Endothelial cell of umbilical vein (primary cell): ENCODE measurements at regions not wholly inside any gene's neighbourhood (a gene's known extent, or its start where the extent isn't known, plus 50 kb on each side); places are given as distances from the start of the nearest gene placed in this dataset.

Experiments
- BruUV-seq: library from RNA; stranded (reverse); fragments of 400-500 nt; replicated peaks from 2 replicates; lab custom pipeline; 2021; lab: Mats Ljungman, UMichigan
- CTCF ChIA-PET: fragments of 300-600, 350-600 bp; sonication (Branson Sonifier 250); formaldehyde crosslinking; loops from one replicate; lab custom pipeline; 2021; ENCODE audit warnings: antibody characterized with exemption, inconsistent platforms; lab: Charles Lee
- POLR2A ChIA-PET: fragments of 300-600, 350-600 bp; sonication (Branson Sonifier 250); formaldehyde crosslinking; loops from one replicate; lab custom pipeline; 2021; ENCODE audit warnings: antibody characterized with exemption, inconsistent platforms; lab: Charles Lee
- DNase-seq: peaks from one replicate; pipeline ENCODE4 v3.0.0-alpha.2; 2011; ENCODE audit warnings: low read depth, low spot score
- FAIRE-seq: peaks from 2 replicates; lab custom pipeline; 2011; peaks lifted over from hg19 to GRCh38; lab: Jason Lieb, UNC
- H2AFZ ChIP-seq: 2 replicates; pipeline ENCODE4 v1.6.0; 2012; ENCODE audit warnings: low read depth, low read length, control low read depth, inconsistent platforms
- H3K27ac ChIP-seq: 2 replicates; pipeline ENCODE4 v1.5.1; 2011; ENCODE audit warnings: low read depth, mild to moderate bottlenecking, control low read depth, low read length, moderate library complexity; ENCODE audit not compliant: insufficient read depth
- H3K27me3 ChIP-seq, 2 experiments: 2 replicates each; pipeline versions ENCODE4 v1.6.0 to v1.6.1; 2011; ENCODE audit warnings: low read length in 2 of 2, mixed read lengths in 1 of 2; ENCODE audit not compliant: control insufficient read depth in 2 of 2, insufficient read depth in 2 of 2
- H3K36me3 ChIP-seq, 2 experiments: 2 replicates in 1 of 2; 3 replicates in 1 of 2; pipeline ENCODE4 v1.5.1; 2011; ENCODE audit warnings: low read length in 2 of 2, mild to moderate bottlenecking in 1 of 2, moderate library complexity in 1 of 2; ENCODE audit not compliant: control insufficient read depth in 2 of 2, insufficient read depth in 2 of 2; ENCODE audit errors: extremely low read depth in 1 of 2
- H3K4me1 ChIP-seq: 3 replicates; pipeline ENCODE4 v1.5.1; 2011; ENCODE audit warnings: mild to moderate bottlenecking, low read length; ENCODE audit not compliant: control insufficient read depth, insufficient read depth; ENCODE audit errors: extremely low read depth
- H3K4me2 ChIP-seq: 2 replicates; pipeline ENCODE4 v1.6.1; 2011; ENCODE audit warnings: low read length, control low read depth, mixed read lengths; ENCODE audit not compliant: insufficient read depth
- H3K4me3 ChIP-seq, 3 experiments: fragments of 200-600 bp in 1 of 3; sonication (generic), shearing (Covaris generic) in 1 of 3; replicated peaks in 1 of 3; 2 replicates each; pipeline ENCODE4 v1.5.1; 2011 to 2016; ENCODE audit warnings: control low read depth in 3 of 3, low read length in 3 of 3, mild to moderate bottlenecking in 2 of 3, inconsistent platforms in 1 of 3, low read depth in 1 of 3, moderate library complexity in 1 of 3; ENCODE audit not compliant: insufficient read depth in 1 of 3
- H3K79me2 ChIP-seq: 2 replicates; pipeline ENCODE4 v1.6.0; 2012; ENCODE audit warnings: low read length, inconsistent platforms; ENCODE audit not compliant: control insufficient read depth, insufficient read depth
- H3K9ac ChIP-seq: replicated peaks from 2 replicates; pipeline ENCODE3; 2011; ENCODE audit warnings: low read length, control low read depth; ENCODE audit not compliant: insufficient read depth; ENCODE audit errors: extremely low read depth
- H3K9me1 ChIP-seq: replicated peaks from 3 replicates; pipeline ENCODE4 v1.6.0; 2011; ENCODE audit warnings: mild to moderate bottlenecking, low read length; ENCODE audit not compliant: control insufficient read depth, insufficient read depth; ENCODE audit errors: extremely low read depth
- H3K9me3 ChIP-seq: replicated peaks from 2 replicates; pipeline ENCODE4 v1.5.1; 2012; ENCODE audit warnings: low read length, inconsistent platforms; ENCODE audit not compliant: control insufficient read depth, insufficient read depth
- H4K20me1 ChIP-seq: replicated peaks from 2 replicates; pipeline ENCODE3; 2011; ENCODE audit warnings: mild to moderate bottlenecking, low read length; ENCODE audit not compliant: control insufficient read depth, insufficient read depth; ENCODE audit errors: extremely low read depth
- EZH2 ChIP-seq: IDR thresholded peaks from 2 replicates; pipeline ENCODE4 v1.6.1; 2012; ENCODE audit warnings: borderline replicate concordance, low read depth, mild to moderate bottlenecking, moderate library complexity, low read length, inconsistent platforms; ENCODE audit not compliant: severe bottlenecking
- FOS ChIP-seq: IDR thresholded peaks from 2 replicates; pipeline ENCODE4 v1.6.1; 2011; ENCODE audit warnings: mild to moderate bottlenecking, low read length, moderate library complexity, borderline replicate concordance; ENCODE audit not compliant: insufficient read depth
- GATA2 ChIP-seq: IDR thresholded peaks from 2 replicates; pipeline ENCODE4 v1.7.0; 2011; ENCODE audit warnings: low read depth, mild to moderate bottlenecking, moderate library complexity, mixed read lengths, low read length; ENCODE audit not compliant: insufficient read length, insufficient read depth
- JUN ChIP-seq: IDR thresholded peaks from 2 replicates; pipeline ENCODE4 v1.6.1; 2011; ENCODE audit warnings: borderline replicate concordance, low read depth; ENCODE audit not compliant: insufficient read length, insufficient read depth
- MYC ChIP-seq: IDR thresholded peaks from one replicate; pipeline ENCODE4 v1.6.1; 2011; ENCODE audit warnings: mild to moderate bottlenecking, low read depth, low read length
- POLR2A ChIP-seq: IDR thresholded peaks from 2 replicates; pipeline ENCODE4 v1.6.1; 2012; ENCODE audit warnings: low read depth, mild to moderate bottlenecking, control low read depth, low read length
- POLR2AphosphoS5 ChIP-seq: IDR thresholded peaks from 2 replicates; pipeline ENCODE4 v1.6.1; 2012; ENCODE audit warnings: low read depth, mild to moderate bottlenecking, control low read depth, low read length, moderate library complexity; ENCODE audit not compliant: insufficient read depth
- dilution Hi-C: fragments of 300-500 bp; cut with MboI; formaldehyde crosslinking; loops from one replicate; pipeline ENCODE4 v1.15.0; 2019; ENCODE audit warnings: low sequenced_read_pairs; ENCODE audit not compliant: extremely low pct_ligation_motif_present
- intact Hi-C: fragments of 100-400 bp; cut with micrococcal nuclease; formaldehyde crosslinking; loops from one replicate; pipeline ENCODE4 v1.10.0; 2022
- TF ChIP-seq, protein P1 (sequence below), 2 donors: IDR thresholded peaks; 1 replicate in 1 of 2; 2 replicates in 1 of 2; pipeline ENCODE4 v1.5.1; 2011; ENCODE audit warnings: low read length in 2 of 2, mild to moderate bottlenecking in 2 of 2, moderate library complexity in 2 of 2, control low read depth in 1 of 2, inconsistent platforms in 1 of 2, low read depth in 1 of 2; ENCODE audit not compliant: insufficient read depth in 1 of 2; ENCODE audit errors: extremely low read depth in 1 of 2
- TF ChIP-seq, protein P2 (sequence below): IDR thresholded peaks from 2 replicates; pipeline ENCODE4 v1.6.1; 2011; ENCODE audit not compliant: insufficient read depth, insufficient read length

DNA sequence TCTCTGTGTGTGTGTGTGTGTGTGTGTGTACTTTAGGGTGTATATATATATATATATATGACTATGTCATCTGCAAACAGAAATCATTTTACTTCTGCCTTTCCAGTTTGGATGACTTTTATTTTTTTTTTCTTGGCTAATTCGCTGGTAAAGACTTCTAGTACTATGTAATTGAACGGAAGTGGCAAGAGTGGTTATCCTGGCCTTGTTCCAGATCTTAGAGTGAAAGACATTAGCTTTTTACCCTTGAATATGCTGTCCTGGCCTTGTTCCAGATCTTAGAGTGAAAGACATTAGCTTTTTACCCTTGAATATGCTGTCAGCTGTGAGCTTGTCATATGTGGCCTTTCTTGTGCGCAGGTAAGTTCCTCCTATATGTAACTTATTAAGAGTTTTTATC lies 72.7 kb upstream of the MYOCD start:
- BruUV-seq, result no TSS peak
- no peaks in the 10 kb centered on the region for H4K20me1 ChIP-seq
- H3K27me3 ChIP-seq, result no peaks in the 10 kb centered on the region
- no peak overlapping the region for H2AFZ ChIP-seq
- no peak overlapping the region for H3K4me2 ChIP-seq
- H3K9me3 ChIP-seq, result peaks cover 1% of the 10 kb centered on the region
- TF ChIP-seq JUN (no peak), EZH2 (no peak), MYC (no peak), FOS (no peak), POLR2A (no peak), GATA2 (no peak), POLR2AphosphoS5 (no peak)
- TF ChIP-seq, protein P1, sequence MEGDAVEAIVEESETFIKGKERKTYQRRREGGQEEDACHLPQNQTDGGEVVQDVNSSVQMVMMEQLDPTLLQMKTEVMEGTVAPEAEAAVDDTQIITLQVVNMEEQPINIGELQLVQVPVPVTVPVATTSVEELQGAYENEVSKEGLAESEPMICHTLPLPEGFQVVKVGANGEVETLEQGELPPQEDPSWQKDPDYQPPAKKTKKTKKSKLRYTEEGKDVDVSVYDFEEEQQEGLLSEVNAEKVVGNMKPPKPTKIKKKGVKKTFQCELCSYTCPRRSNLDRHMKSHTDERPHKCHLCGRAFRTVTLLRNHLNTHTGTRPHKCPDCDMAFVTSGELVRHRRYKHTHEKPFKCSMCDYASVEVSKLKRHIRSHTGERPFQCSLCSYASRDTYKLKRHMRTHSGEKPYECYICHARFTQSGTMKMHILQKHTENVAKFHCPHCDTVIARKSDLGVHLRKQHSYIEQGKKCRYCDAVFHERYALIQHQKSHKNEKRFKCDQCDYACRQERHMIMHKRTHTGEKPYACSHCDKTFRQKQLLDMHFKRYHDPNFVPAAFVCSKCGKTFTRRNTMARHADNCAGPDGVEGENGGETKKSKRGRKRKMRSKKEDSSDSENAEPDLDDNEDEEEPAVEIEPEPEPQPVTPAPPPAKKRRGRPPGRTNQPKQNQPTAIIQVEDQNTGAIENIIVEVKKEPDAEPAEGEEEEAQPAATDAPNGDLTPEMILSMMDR (IDR thresholded peaks at IDR 0.05; ENCODE audit: extremely low read depth in 1 of 2, insufficient read depth in 1 of 2, low read depth in 1 of 2, low read length in 2 of 2), result no peak
- TF ChIP-seq, protein P2, sequence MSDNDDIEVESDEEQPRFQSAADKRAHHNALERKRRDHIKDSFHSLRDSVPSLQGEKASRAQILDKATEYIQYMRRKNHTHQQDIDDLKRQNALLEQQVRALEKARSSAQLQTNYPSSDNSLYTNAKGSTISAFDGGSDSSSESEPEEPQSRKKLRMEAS, result no peak
- ChIA-PET CTCF (no interaction called here), POLR2A (no interaction called here)
- H3K9ac ChIP-seq, result no peak overlapping the region
- no peak overlapping the region for H3K4me3 ChIP-seq
- no peaks in the 10 kb centered on the region for H3K79me2 ChIP-seq
- FAIRE-seq (no peak), DNase-seq (no peak)
- H3K4me1 ChIP-seq, result no peaks in the 10 kb centered on the region
- dilution Hi-C loops (no loop called here), intact Hi-C loops (no loop called here)
- H3K27ac ChIP-seq, result no peak overlapping the region
- H3K9me1 ChIP-seq, result no peaks in the 10 kb centered on the region
- no peaks in the 10 kb centered on the region for H3K36me3 ChIP-seq
